ENCODE measurements at regions not wholly inside any gene's neighbourhood (a gene's known extent, or its start where the extent isn't known, plus 50 kb on each side); places are given as distances from the start of the nearest gene placed in this dataset.

GRCh38 chr12:128170181-128170580 is 96.8 kb upstream of the TMEM132C start:
- no peak overlapping the region for H2BK120ac ChIP-seq (ENCODE audit: low read depth, low read length, poor library complexity, severe bottlenecking)
- no peaks in the 10 kb centered on the region for H3K79me2 ChIP-seq (ENCODE audit: insufficient read depth, low read length)
- H3K79me1 ChIP-seq (ENCODE audit: insufficient read depth, low read depth, low read length, poor library complexity, severe bottlenecking), result no peaks in the 10 kb centered on the region
- TF ChIP-seq CTCF (conservative IDR thresholded peaks at IDR 0.05), result no peak
- no peak overlapping the region for H4K5ac ChIP-seq (ENCODE audit: insufficient read length, low read depth, low read length)
- no peak overlapping the region for H3K4me2 ChIP-seq (ENCODE audit: insufficient read depth, insufficient read length, low read length)
- H3K27ac ChIP-seq (ENCODE audit: insufficient read length, low read depth, low read length), result no peak overlapping the region
- H3K9ac ChIP-seq (ENCODE audit: extremely low read depth, insufficient read length, low read length), result no peak overlapping the region
- H3K23me2 ChIP-seq (ENCODE audit: insufficient read length, low read depth, low read length, poor library complexity, severe bottlenecking), result no peaks in the 10 kb centered on the region
- H2BK15ac ChIP-seq (ENCODE audit: low read depth, low read length), result no peak overlapping the region
- H3K18ac ChIP-seq (ENCODE audit: insufficient read length, low read depth, low read length), result no peak overlapping the region
- H2AFZ ChIP-seq (ENCODE audit: low read length), result no peak overlapping the region
- no peak overlapping the region for H3K56ac ChIP-seq (ENCODE audit: insufficient read length, low read depth, low read length)
- H3K4me1 ChIP-seq (ENCODE audit: insufficient read depth, low read length), result peaks cover 6% of the 10 kb centered on the region; the same call in 1 of the 2 replicates
- H4K20me1 ChIP-seq (ENCODE audit: control insufficient read depth, insufficient read depth, insufficient read length), result no peaks in the 10 kb centered on the region
- Mint-ChIP-seq H3K4me1 (peaks cover 31 to 38% of the 10 kb centered on the region in 2 experiments), H3K9me3 (peaks cover 0 to 5% of the 10 kb centered on the region in 2 experiments; a peak in 3 of 5 replicates), H3K36me3 (ENCODE audit: insufficient read depth in 1 of 3, low read depth in 3 of 3) (peaks cover 0 to 6% (median 3%) of the 10 kb centered on the region in 3 experiments; a peak in 3 of 7 replicates), H3K27me3 (ENCODE audit: low read depth) (peaks cover 10% of the 10 kb centered on the region), H3K27ac (no peak overlapping the region), H3K4me3 (no peak overlapping the region)
- H2BK12ac ChIP-seq (ENCODE audit: insufficient read length, low read depth, low read length), result no peak overlapping the region
- H3K9me3 ChIP-seq (ENCODE audit: control insufficient read depth, low read depth, low read length), result no peaks in the 10 kb centered on the region
- no peak overlapping the region for H2BK5ac ChIP-seq (ENCODE audit: insufficient read length, low read length)
- H3K27me3 ChIP-seq (ENCODE audit: insufficient read depth, low read length), result no peaks in the 10 kb centered on the region
- no peak overlapping the region for H3K4ac ChIP-seq (ENCODE audit: low read depth, low read length)
- no peak overlapping the region for H3K23ac ChIP-seq (ENCODE audit: insufficient read length, low read depth, low read length)
- DNase-seq, result peak; percentile 34
- no CpG with 5 or more reads among the region's 9 CpGs for WGBS (ENCODE audit: extremely low coverage, insufficient read length, low lambda C conversion rate)
- H2BK20ac ChIP-seq (ENCODE audit: low read depth, low read length, poor library complexity, severe bottlenecking), result no peak overlapping the region
- H4K91ac ChIP-seq (ENCODE audit: insufficient read length, low read depth, low read length), result no peak overlapping the region
- H3T11ph ChIP-seq (ENCODE audit: low read length), result no peak overlapping the region
- H2AK5ac ChIP-seq (ENCODE audit: insufficient read length, low read length), result no peak overlapping the region
- no peak overlapping the region for H4K8ac ChIP-seq (replicated peaks; ENCODE audit: insufficient read length, low read depth, low read length)
- no peak overlapping the region for H3K14ac ChIP-seq (ENCODE audit: insufficient read depth, low read length)

Measured in H9 (cell line).